Fibroblast of lung (primary cell): ENCODE measurements at regions not wholly inside any gene's neighbourhood (a gene's known extent, or its start where the extent isn't known, plus 50 kb on each side); places are given as distances from the start of the nearest gene placed in this dataset.

Experiments
- DNase-seq, 2 donors: peaks; one replicate each; pipeline versions ENCODE4 v3.0.0 to v3.0.0-alpha.2; 2010; ENCODE audit warnings: low read depth in 2 of 2
- H2AFZ ChIP-seq: 2 replicates; pipeline ENCODE4 v1.5.1; 2012; ENCODE audit warnings: low read length, control low read depth, inconsistent platforms
- H3K27ac ChIP-seq: 2 replicates; pipeline ENCODE4 v1.5.1; 2011; ENCODE audit warnings: low read length, control low read depth; ENCODE audit not compliant: insufficient read depth
- H3K27me3 ChIP-seq: 2 replicates; pipeline ENCODE4 v1.5.1; 2011; ENCODE audit warnings: mild to moderate bottlenecking, low read length; ENCODE audit not compliant: control insufficient read depth, insufficient read depth
- H3K36me3 ChIP-seq: 2 replicates; pipeline ENCODE4 v1.5.1; 2011; ENCODE audit warnings: low read length; ENCODE audit not compliant: control insufficient read depth, insufficient read depth
- H3K4me1 ChIP-seq: 2 replicates; pipeline ENCODE4 v1.5.1; 2011; ENCODE audit warnings: low read length; ENCODE audit not compliant: control insufficient read depth, insufficient read depth; ENCODE audit errors: extremely low read depth
- H3K4me2 ChIP-seq: 2 replicates; pipeline ENCODE4 v1.5.1; 2011; ENCODE audit warnings: low read length, control low read depth; ENCODE audit not compliant: insufficient read depth; ENCODE audit errors: extremely low read depth
- H3K4me3 ChIP-seq, 4 experiments: fragments of 200-600 bp in 1 of 4; sonication (generic) in 1 of 4; replicated peaks in 1 of 4; 2 replicates each; pipeline ENCODE4 v1.5.1; 2011 to 2016; ENCODE audit warnings: low read length in 4 of 4, low read depth in 3 of 4, mild to moderate bottlenecking in 3 of 4, control low read depth in 2 of 4, inconsistent platforms in 1 of 4, mixed read lengths in 1 of 4; ENCODE audit not compliant: insufficient read depth in 1 of 4; ENCODE audit errors: control extremely low read depth in 1 of 4
- H3K79me2 ChIP-seq: 2 replicates; pipeline ENCODE4 v1.5.1; 2012; ENCODE audit warnings: mild to moderate bottlenecking, low read length, inconsistent platforms; ENCODE audit not compliant: control insufficient read depth, insufficient read depth
- H3K9ac ChIP-seq: 2 replicates; pipeline ENCODE4 v1.5.1; 2011; ENCODE audit warnings: mild to moderate bottlenecking, low read length, control low read depth; ENCODE audit not compliant: insufficient read depth
- H3K9me3 ChIP-seq: 2 replicates; pipeline ENCODE4 v1.5.1; 2012; ENCODE audit warnings: low read depth, low read length; ENCODE audit not compliant: control insufficient read depth, insufficient read depth
- H4K20me1 ChIP-seq: 2 replicates; pipeline ENCODE4 v1.5.1; 2011; ENCODE audit warnings: low read length; ENCODE audit not compliant: control insufficient read depth, insufficient read depth; ENCODE audit errors: extremely low read depth
- EZH2 ChIP-seq: IDR thresholded peaks from 2 replicates; pipeline ENCODE4 v1.5.1; 2012; ENCODE audit warnings: low read length, control low read depth, mild to moderate bottlenecking; ENCODE audit errors: missing control alignments
- TF ChIP-seq, protein P1 (sequence below), 2 donors: IDR thresholded peaks in 1 of 2; conservative IDR thresholded peaks in 1 of 2; 1 replicate in 1 of 2; 2 replicates in 1 of 2; pipeline ENCODE4 v1.5.1; 2011 to 2012; ENCODE audit warnings: low read length in 2 of 2, control low read depth in 1 of 2, inconsistent platforms in 1 of 2, low read depth in 1 of 2, mild to moderate bottlenecking in 1 of 2

DNA sequence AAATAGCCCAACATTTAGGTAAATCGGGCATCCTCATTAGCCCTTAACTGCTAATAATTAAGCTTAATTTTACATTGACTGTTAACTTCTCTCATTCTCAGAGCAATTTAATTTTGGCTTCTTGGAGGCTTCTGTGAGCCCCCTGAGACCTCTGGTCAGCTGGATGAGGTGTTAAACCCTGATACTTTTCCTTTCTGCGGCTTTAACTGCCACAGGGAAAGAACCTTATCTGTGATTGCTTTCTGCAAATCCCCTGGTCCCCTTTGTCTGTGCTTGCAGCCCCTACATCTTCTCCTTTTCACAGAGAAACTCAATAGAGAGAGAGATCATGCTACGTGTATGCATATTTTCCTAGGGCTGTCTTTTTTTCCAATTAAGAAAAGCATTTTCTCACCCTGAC lies 184.5 kb upstream of the CSF3R start:
- no peak overlapping the region for H3K4me2 ChIP-seq
- no peaks in the 10 kb centered on the region for H3K36me3 ChIP-seq
- no peak for DNase-seq
- H3K4me1 ChIP-seq, result no peaks in the 10 kb centered on the region
- no peak overlapping the region for H3K9ac ChIP-seq
- no peaks in the 10 kb centered on the region for H3K79me2 ChIP-seq
- H3K27ac ChIP-seq, result no peak overlapping the region
- TF ChIP-seq EZH2, result no peak
- TF ChIP-seq, protein P1, sequence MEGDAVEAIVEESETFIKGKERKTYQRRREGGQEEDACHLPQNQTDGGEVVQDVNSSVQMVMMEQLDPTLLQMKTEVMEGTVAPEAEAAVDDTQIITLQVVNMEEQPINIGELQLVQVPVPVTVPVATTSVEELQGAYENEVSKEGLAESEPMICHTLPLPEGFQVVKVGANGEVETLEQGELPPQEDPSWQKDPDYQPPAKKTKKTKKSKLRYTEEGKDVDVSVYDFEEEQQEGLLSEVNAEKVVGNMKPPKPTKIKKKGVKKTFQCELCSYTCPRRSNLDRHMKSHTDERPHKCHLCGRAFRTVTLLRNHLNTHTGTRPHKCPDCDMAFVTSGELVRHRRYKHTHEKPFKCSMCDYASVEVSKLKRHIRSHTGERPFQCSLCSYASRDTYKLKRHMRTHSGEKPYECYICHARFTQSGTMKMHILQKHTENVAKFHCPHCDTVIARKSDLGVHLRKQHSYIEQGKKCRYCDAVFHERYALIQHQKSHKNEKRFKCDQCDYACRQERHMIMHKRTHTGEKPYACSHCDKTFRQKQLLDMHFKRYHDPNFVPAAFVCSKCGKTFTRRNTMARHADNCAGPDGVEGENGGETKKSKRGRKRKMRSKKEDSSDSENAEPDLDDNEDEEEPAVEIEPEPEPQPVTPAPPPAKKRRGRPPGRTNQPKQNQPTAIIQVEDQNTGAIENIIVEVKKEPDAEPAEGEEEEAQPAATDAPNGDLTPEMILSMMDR (conservative IDR thresholded peaks at IDR 0.05 in 1 of 2, IDR thresholded peaks at IDR 0.05 in 1 of 2; ENCODE audit: low read depth in 1 of 2, low read length in 2 of 2), result no peak
- no peak overlapping the region for H2AFZ ChIP-seq
- H3K9me3 ChIP-seq, result no peaks in the 10 kb centered on the region
- H4K20me1 ChIP-seq, result no peaks in the 10 kb centered on the region
- no peaks in the 10 kb centered on the region for H3K27me3 ChIP-seq
- H3K4me3 ChIP-seq, result no peak overlapping the region

DNA sequence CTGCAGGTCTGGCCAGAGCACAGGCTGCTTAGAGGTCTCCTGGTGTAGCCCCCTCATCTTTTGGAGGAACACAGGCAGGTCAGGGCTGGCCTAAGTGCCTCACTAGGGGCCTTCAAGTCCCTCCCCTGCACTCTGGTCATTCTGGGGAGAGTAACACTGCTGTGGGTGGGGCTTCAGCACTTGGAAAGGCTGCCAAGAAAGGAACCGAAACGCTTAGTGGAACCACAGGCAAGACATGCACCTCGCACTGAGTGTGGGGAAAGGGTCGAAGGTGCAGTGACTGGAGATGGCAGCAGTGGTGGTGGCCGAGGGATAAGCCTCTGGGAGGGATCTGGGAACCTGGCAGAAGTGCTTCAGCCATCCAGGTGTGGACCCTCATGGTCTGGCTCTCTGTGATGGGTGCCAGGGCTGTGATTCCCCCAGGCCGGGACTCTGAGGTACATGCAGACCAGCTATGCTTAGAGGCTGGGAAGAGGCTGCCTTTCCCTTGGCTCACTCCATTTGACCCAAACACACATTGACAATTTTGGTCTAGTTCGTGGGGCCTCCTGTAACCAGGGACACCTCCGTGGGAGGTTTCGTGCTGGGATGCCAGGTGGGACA lies 182.9 kb upstream of the CSF3R start:
- TF ChIP-seq, protein P1 (conservative IDR thresholded peaks at IDR 0.05 in 1 of 2, IDR thresholded peaks at IDR 0.05 in 1 of 2; ENCODE audit: low read depth in 1 of 2, low read length in 2 of 2), result no peak
- TF ChIP-seq EZH2, result no peak
- H2AFZ ChIP-seq, result no peak overlapping the region
- H3K9ac ChIP-seq, result no peak overlapping the region
- DNase-seq, result no peak
- H3K27ac ChIP-seq, result no peak overlapping the region
- no peak overlapping the region for H3K4me3 ChIP-seq
- H3K4me1 ChIP-seq, result no peaks in the 10 kb centered on the region
- no peaks in the 10 kb centered on the region for H3K9me3 ChIP-seq
- no peaks in the 10 kb centered on the region for H4K20me1 ChIP-seq
- no peaks in the 10 kb centered on the region for H3K36me3 ChIP-seq
- H3K79me2 ChIP-seq, result no peaks in the 10 kb centered on the region
- H3K4me2 ChIP-seq, result no peak overlapping the region
- no peaks in the 10 kb centered on the region for H3K27me3 ChIP-seq

DNA sequence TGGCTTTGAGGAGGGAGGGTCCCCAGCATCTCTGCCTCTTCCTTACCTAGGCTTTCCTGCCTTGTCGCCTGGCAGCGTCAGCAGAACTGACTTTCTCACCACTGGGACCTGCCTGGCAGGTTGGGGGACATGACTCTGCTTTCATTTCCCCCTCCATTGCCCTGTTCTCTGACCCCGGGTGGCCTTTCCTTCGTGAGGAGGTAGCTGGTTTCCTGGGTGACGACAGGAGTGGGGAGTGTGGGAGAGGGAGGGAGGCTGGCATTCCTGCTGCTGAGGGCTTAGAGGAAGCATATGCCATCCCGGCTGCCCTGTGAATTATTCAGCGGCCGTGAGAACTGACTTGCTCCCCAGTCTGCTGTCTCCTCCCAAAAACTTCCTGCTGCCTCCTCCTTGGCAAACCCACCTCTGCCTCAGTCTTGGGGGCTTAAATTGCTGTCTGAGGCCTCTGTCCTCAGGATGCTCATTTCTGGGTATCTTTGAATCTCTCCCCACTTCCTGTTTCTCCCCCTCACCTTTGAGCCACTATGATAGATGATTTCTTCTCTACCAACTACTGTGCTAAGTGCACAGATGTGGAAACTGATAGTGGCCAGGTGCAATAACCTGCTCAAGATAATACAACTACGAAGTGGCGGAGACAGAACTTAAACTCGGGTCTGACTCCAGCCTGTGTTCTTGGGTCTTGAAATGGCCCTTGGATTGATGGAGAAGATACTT lies 182.0 kb upstream of the CSF3R start:
- H2AFZ ChIP-seq, result no peak overlapping the region
- no peak overlapping the region for H3K4me2 ChIP-seq
- no peaks in the 10 kb centered on the region for H3K27me3 ChIP-seq

More for the DNA sequence above, 182.0 kb upstream of the CSF3R start:
- Histone ChIP-seq H4K20me1 (no peaks in the 10 kb centered on the region), H3K4me3 (no peak overlapping the region), H3K27ac (no peak overlapping the region), H3K36me3 (no peaks in the 10 kb centered on the region), H3K9me3 (no peaks in the 10 kb centered on the region), H3K79me2 (no peaks in the 10 kb centered on the region), H3K4me1 (no peaks in the 10 kb centered on the region), H3K9ac (no peak overlapping the region)
- DNase-seq, result no peak
- TF ChIP-seq EZH2, result no peak
- TF ChIP-seq, protein P1 (conservative IDR thresholded peaks at IDR 0.05 in 1 of 2, IDR thresholded peaks at IDR 0.05 in 1 of 2; ENCODE audit: low read depth in 1 of 2, low read length in 2 of 2), result no peak
